GM23248 (cell line): ENCODE measurements at regions not wholly inside any gene's neighbourhood (a gene's known extent, or its start where the extent isn't known, plus 50 kb on each side); places are given as distances from the start of the nearest gene placed in this dataset.
A peak's percentile ranks its signal among the peaks of the same experiment; 100 is the strongest.

Experiments used
- DNase-seq: peaks from one replicate; pipeline ENCODE4 v3.0.0-alpha.2; 2015
- H2AFZ ChIP-seq: fragments of 200-600 bp; sonication (generic); 2 replicates; pipeline ENCODE4 v1.6.1; 2016; ENCODE audit warnings: antibody characterized with exemption
- H3F3A ChIP-seq: fragments of 200-600 bp; sonication (generic); 2 replicates; pipeline ENCODE4 v1.6.1; 2016; ENCODE audit warnings: mild to moderate bottlenecking, antibody characterized with exemption, mixed run types; ENCODE audit not compliant: insufficient read depth
- H3K27ac ChIP-seq: fragments of 200-600 bp; sonication (generic); 2 replicates; pipeline ENCODE4 v1.5.1; 2016; ENCODE audit warnings: mild to moderate bottlenecking
- H3K27me3 ChIP-seq: fragments of 200-600 bp; sonication (generic); replicated peaks from 2 replicates; pipeline ENCODE4 v1.6.1; 2016; ENCODE audit warnings: mild to moderate bottlenecking; ENCODE audit not compliant: insufficient read depth
- H3K36me3 ChIP-seq: fragments of 200-600 bp; sonication (generic); 2 replicates; pipeline ENCODE4 v1.6.1; 2016; ENCODE audit warnings: low read depth, mild to moderate bottlenecking
- H3K4me1 ChIP-seq: fragments of 200-600 bp; sonication (generic); 2 replicates; pipeline ENCODE4 v1.6.1; 2016; ENCODE audit warnings: mild to moderate bottlenecking; ENCODE audit not compliant: insufficient read depth
- H3K4me2 ChIP-seq: fragments of 200-600 bp; sonication (generic); one replicate; pipeline ENCODE4 v1.6.1; 2016; ENCODE audit warnings: mild to moderate bottlenecking; ENCODE audit not compliant: unreplicated experiment
- H3K4me3 ChIP-seq: fragments of 200-600 bp; sonication (generic); 2 replicates; pipeline ENCODE4 v1.5.1; 2016; ENCODE audit warnings: mild to moderate bottlenecking
- H3K79me2 ChIP-seq: fragments of 200-600 bp; sonication (generic); 2 replicates; pipeline ENCODE4 v1.6.1; 2016; ENCODE audit warnings: mild to moderate bottlenecking; ENCODE audit not compliant: insufficient read depth
- H3K9ac ChIP-seq: fragments of 200-600 bp; sonication (generic); 2 replicates; pipeline ENCODE4 v1.6.1; 2016; ENCODE audit warnings: mild to moderate bottlenecking
- H3K9me2 ChIP-seq: fragments of 200-600 bp; sonication (generic); 2 replicates; pipeline ENCODE4 v1.6.1; 2016; ENCODE audit warnings: mixed run types, mild to moderate bottlenecking, moderate library complexity; ENCODE audit not compliant: insufficient read depth
- H3K9me3 ChIP-seq: fragments of 200-600 bp; sonication (generic); one replicate; pipeline ENCODE4 v1.6.1; 2017; ENCODE audit warnings: low read depth
- H4K20me1 ChIP-seq: fragments of 200-600 bp; sonication (generic); 2 replicates; pipeline ENCODE4 v1.6.0; 2016; ENCODE audit not compliant: insufficient read depth
- EZH2 ChIP-seq: fragments of 200-600 bp; sonication (generic); IDR thresholded peaks from 2 replicates; pipeline ENCODE4 v1.6.1; 2018; ENCODE audit warnings: antibody characterized with exemption, mild to moderate bottlenecking; ENCODE audit not compliant: insufficient read depth, poor library complexity, severe bottlenecking
- EZH2phosphoT487 ChIP-seq: fragments of 200-600 bp; sonication (generic); IDR thresholded peaks from 2 replicates; pipeline ENCODE4 v1.6.1; 2018; ENCODE audit warnings: antibody characterized with exemption, moderate library complexity, mild to moderate bottlenecking, low read depth; ENCODE audit not compliant: insufficient read depth
- WGBS, 2 experiments: methylation state at CpG; one replicate each; pipeline ENCODE4 v1.1.6; 2015 to 2017; ENCODE audit warnings: low lambda C conversion rate in 2 of 2, low coverage in 1 of 2; ENCODE audit errors: missing lambda C conversion rate in 2 of 2; 5-methylcytosine and 5-hydroxymethylcytosine counted together
- in situ Hi-C: fragments of 300-500 bp; cut with MboI; formaldehyde crosslinking; loops from 2 replicates; pipeline ENCODE4 v1.15.0; 2020

- no peak for TF ChIP-seq EZH2phosphoT487
- TF ChIP-seq EZH2 = no peak
- no peaks in the 10 kb centered on the region for H3K9me3 ChIP-seq
- no peak overlapping the region for H3K9ac ChIP-seq
- H3K4me3 ChIP-seq = no peak overlapping the region
- no peaks in the 10 kb centered on the region for H3F3A ChIP-seq
- H3K79me2 ChIP-seq = no peaks in the 10 kb centered on the region
- whole genome bisulfite sequencing, 2 experiments = 71 to 74% methylated on average over 9 of the region's 9 CpGs
- no peak overlapping the region for H2AFZ ChIP-seq
- H3K4me1 ChIP-seq = no peaks in the 10 kb centered on the region
- no peaks in the 10 kb centered on the region for H3K9me2 ChIP-seq
- H3K27ac ChIP-seq = no peak overlapping the region
- H3K36me3 ChIP-seq = no peaks in the 10 kb centered on the region
- in situ Hi-C loops = no loop called here
- H4K20me1 ChIP-seq = no peaks in the 10 kb centered on the region
- no peaks in the 10 kb centered on the region for H3K27me3 ChIP-seq
- no peak overlapping the region for H3K4me2 ChIP-seq
- no peak for DNase-seq
Measured at GRCh38 chr5:74500110-74500917, 140.2 kb downstream of the ENC1 start.

GRCh38 chr5:74499256-74500050 is 141.1 kb downstream of the ENC1 start:
- no peak for DNase-seq
- H3F3A ChIP-seq = no peaks in the 10 kb centered on the region
- WGBS, 2 experiments = 91 to 93% methylated on average over 4 of the region's 4 CpGs
- H3K27ac ChIP-seq = no peak overlapping the region
- H3K79me2 ChIP-seq = no peaks in the 10 kb centered on the region
- H3K36me3 ChIP-seq = no peaks in the 10 kb centered on the region
- H3K4me2 ChIP-seq = no peak overlapping the region
- H4K20me1 ChIP-seq = no peaks in the 10 kb centered on the region
- no peaks in the 10 kb centered on the region for H3K4me1 ChIP-seq
- in situ Hi-C loops = no loop called here
- no peaks in the 10 kb centered on the region for H3K9me3 ChIP-seq
- H2AFZ ChIP-seq = no peak overlapping the region
- TF ChIP-seq EZH2 (no peak), EZH2phosphoT487 (no peak)
- no peak overlapping the region for H3K9ac ChIP-seq
- H3K4me3 ChIP-seq = no peak overlapping the region
- no peaks in the 10 kb centered on the region for H3K9me2 ChIP-seq
- no peaks in the 10 kb centered on the region for H3K27me3 ChIP-seq

GRCh38 chr5:74497706-74498105 is 142.8 kb downstream of the ENC1 start:
- in situ Hi-C loops = no loop called here
- Histone ChIP-seq H3K9ac (no peak overlapping the region), H3K4me2 (no peak overlapping the region), H3K79me2 (no peaks in the 10 kb centered on the region), H3K9me3 (no peaks in the 10 kb centered on the region), H3K27ac (no peak overlapping the region), H3K36me3 (no peaks in the 10 kb centered on the region), H3F3A (no peaks in the 10 kb centered on the region), H3K27me3 (no peaks in the 10 kb centered on the region), H4K20me1 (no peaks in the 10 kb centered on the region), H3K9me2 (0 out of 2 replicates have a peak, but pooled peaks cover 6% of the 10 kb centered on the region), H2AFZ (no peak overlapping the region), H3K4me3 (no peak overlapping the region), H3K4me1 (peaks cover 4% of the 10 kb centered on the region)
- peak; percentile 32 for DNase-seq
- TF ChIP-seq EZH2phosphoT487 (no peak), EZH2 (no peak)
- WGBS, 2 experiments = 73 to 75% methylated on average over 4 of the region's 4 CpGs

- H3K4me1 ChIP-seq = peaks cover 4% of the 10 kb centered on the region
- in situ Hi-C loops = no loop called here
- DNase-seq = no peak
- no peak overlapping the region for H3K4me3 ChIP-seq
- no peak for TF ChIP-seq EZH2
- TF ChIP-seq EZH2phosphoT487 = no peak
- H3K9me2 ChIP-seq = 0 out of 2 replicates have a peak, but pooled peaks cover 6% of the 10 kb centered on the region
- no peaks in the 10 kb centered on the region for H3F3A ChIP-seq
- H3K79me2 ChIP-seq = no peaks in the 10 kb centered on the region
- H3K4me2 ChIP-seq = no peak overlapping the region
- H3K27ac ChIP-seq = no peak overlapping the region
- H3K36me3 ChIP-seq = no peaks in the 10 kb centered on the region
- H2AFZ ChIP-seq = no peak overlapping the region
- no peak overlapping the region for H3K9ac ChIP-seq
- H3K9me3 ChIP-seq = no peaks in the 10 kb centered on the region
- no peaks in the 10 kb centered on the region for H4K20me1 ChIP-seq
- H3K27me3 ChIP-seq = no peaks in the 10 kb centered on the region
Measured at GRCh38 chr5:74493411-74493810, 147.1 kb downstream of the ENC1 start.
